Smooth muscle cell (in vitro differentiated cells): ENCODE measurements at regions not wholly inside any gene's neighbourhood (a gene's known extent, or its start where the extent isn't known, plus 50 kb on each side); places are given as distances from the start of the nearest gene placed in this dataset.

Source experiments
- DNase-seq: peaks from one replicate; lab custom pipeline; 2025; ENCODE audit not compliant: unreplicated experiment; lab: John Stamatoyannopoulos, UW
- H2AFZ ChIP-seq: fragments of 200-600 bp; sonication (generic); 2 replicates; pipeline ENCODE4 v1.6.0; 2016; ENCODE audit warnings: antibody characterized with exemption, low read depth, mild to moderate bottlenecking
- H3F3A ChIP-seq: fragments of 200-600 bp; sonication (generic); 2 replicates; pipeline ENCODE4 v1.6.0; 2017; ENCODE audit warnings: antibody characterized with exemption, low read depth
- H3K27ac ChIP-seq: fragments of 200-600 bp; sonication (generic); 2 replicates; pipeline ENCODE4 v1.5.1; 2016; ENCODE audit warnings: low read depth, mild to moderate bottlenecking
- H3K27me3 ChIP-seq: fragments of 200-600 bp; sonication (generic); 2 replicates; pipeline ENCODE4 v1.6.1; 2016; ENCODE audit warnings: low read depth, mild to moderate bottlenecking
- H3K36me3 ChIP-seq: fragments of 200-600 bp; sonication (generic); 2 replicates; pipeline ENCODE4 v1.5.1; 2016; ENCODE audit warnings: low read depth
- H3K4me1 ChIP-seq: fragments of 200-600 bp; sonication (generic); 2 replicates; pipeline ENCODE4 v1.5.1; 2016; ENCODE audit warnings: low read depth
- H3K4me2 ChIP-seq: fragments of 200-600 bp; sonication (generic); 2 replicates; pipeline ENCODE4 v1.6.0; 2016; ENCODE audit warnings: mild to moderate bottlenecking
- H3K4me3 ChIP-seq: fragments of 200-600 bp; sonication (generic); 2 replicates; pipeline ENCODE4 v1.5.1; 2016; ENCODE audit warnings: mild to moderate bottlenecking
- H3K79me2 ChIP-seq: fragments of 200-600 bp; sonication (generic); 2 replicates; pipeline ENCODE4 v1.6.0; 2016; ENCODE audit warnings: low read depth, mild to moderate bottlenecking
- H3K9ac ChIP-seq: fragments of 200-600 bp; sonication (generic); 2 replicates; pipeline ENCODE4 v1.6.0; 2016; ENCODE audit warnings: low read depth
- H3K9me3 ChIP-seq: fragments of 200-600 bp; sonication (generic); replicated peaks from 2 replicates; pipeline ENCODE4 v1.5.1; 2016; ENCODE audit warnings: low read depth
- H4K20me1 ChIP-seq: fragments of 200-600 bp; sonication (generic); 2 replicates; pipeline ENCODE4 v1.6.0; 2016; ENCODE audit warnings: low read depth
- CTCF ChIP-seq: fragments of 200-600 bp; sonication (generic); IDR thresholded peaks from 2 replicates; pipeline ENCODE4 v1.5.1; 2017; ENCODE audit warnings: borderline replicate concordance, mild to moderate bottlenecking, antibody characterized with exemption; ENCODE audit not compliant: insufficient read depth, poor library complexity, severe bottlenecking
- WGBS: methylation state at CpG from one replicate; pipeline ENCODE4 v1.1.7; 2016; ENCODE audit warnings: low lambda C conversion rate; 5-methylcytosine and 5-hydroxymethylcytosine counted together

DNA sequence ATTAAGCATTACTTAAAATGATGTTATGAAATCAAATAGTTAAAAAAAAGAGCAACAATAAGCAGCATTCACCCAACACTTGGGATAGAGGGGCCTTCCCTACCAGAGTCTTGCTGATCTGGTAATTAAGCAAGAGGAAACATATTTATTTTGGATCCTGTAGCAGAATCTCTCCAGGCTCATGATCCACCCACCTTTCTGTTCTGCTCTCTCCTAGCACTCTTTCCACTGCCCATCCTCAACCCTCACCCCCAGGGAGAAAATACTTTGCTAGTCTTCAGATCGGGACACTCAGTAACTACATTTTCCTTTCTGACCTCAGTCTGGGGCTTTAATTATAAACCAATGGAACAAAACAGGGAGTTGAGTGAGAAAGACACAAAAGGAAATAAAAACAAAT, 1541.9 kb downstream of the AACS start:
- H4K20me1 ChIP-seq: no peaks in the 10 kb centered on the region
- no peak overlapping the region for H3K4me2 ChIP-seq
- H3F3A ChIP-seq: no peaks in the 10 kb centered on the region
- H3K36me3 ChIP-seq: no peaks in the 10 kb centered on the region
- no peaks in the 10 kb centered on the region for H3K9me3 ChIP-seq
- no peaks in the 10 kb centered on the region for H3K79me2 ChIP-seq
- no peaks in the 10 kb centered on the region for H3K27me3 ChIP-seq
- H3K4me3 ChIP-seq: no peak overlapping the region
- no peaks in the 10 kb centered on the region for H3K4me1 ChIP-seq
- WGBS: 78% methylated on average over 1 of the region's 1 CpG
- H3K9ac ChIP-seq: no peak overlapping the region
- H2AFZ ChIP-seq: no peak overlapping the region
- H3K27ac ChIP-seq: no peak overlapping the region
- DNase-seq: no peak
- no peak for TF ChIP-seq CTCF

- no peak overlapping the region for H3K4me2 ChIP-seq
- 48% methylated on average over 1 of the region's 1 CpG for WGBS
- H3K4me1 ChIP-seq: no peaks in the 10 kb centered on the region
- no peaks in the 10 kb centered on the region for H3K9me3 ChIP-seq
- no peak for DNase-seq
- no peaks in the 10 kb centered on the region for H3F3A ChIP-seq
- no peak for TF ChIP-seq CTCF
- no peak overlapping the region for H3K4me3 ChIP-seq
- no peak overlapping the region for H2AFZ ChIP-seq
- no peaks in the 10 kb centered on the region for H3K36me3 ChIP-seq
- no peak overlapping the region for H3K9ac ChIP-seq
- no peaks in the 10 kb centered on the region for H3K27me3 ChIP-seq
- no peaks in the 10 kb centered on the region for H3K79me2 ChIP-seq
- no peak overlapping the region for H3K27ac ChIP-seq
- H4K20me1 ChIP-seq: no peaks in the 10 kb centered on the region
These were observed 1542.6 kb downstream of the AACS start for GRCh38 chr12:126607867-126608266.

GRCh38 chr12:126608607-126609175, 1543.5 kb downstream of the AACS start:
- no peaks in the 10 kb centered on the region for H3K36me3 ChIP-seq
- no peak overlapping the region for H2AFZ ChIP-seq
- no peak overlapping the region for H3K4me3 ChIP-seq
- whole genome bisulfite sequencing: 94% methylated on average over 2 of the region's 2 CpGs
- no peaks in the 10 kb centered on the region for H3K9me3 ChIP-seq
- no peaks in the 10 kb centered on the region for H3F3A ChIP-seq
- no peak overlapping the region for H3K27ac ChIP-seq
- no peaks in the 10 kb centered on the region for H4K20me1 ChIP-seq
- no peaks in the 10 kb centered on the region for H3K27me3 ChIP-seq
- H3K4me2 ChIP-seq: no peak overlapping the region
- no peak overlapping the region for H3K9ac ChIP-seq
- H3K79me2 ChIP-seq: no peaks in the 10 kb centered on the region
- no peak for TF ChIP-seq CTCF
- DNase-seq: no peak
- no peaks in the 10 kb centered on the region for H3K4me1 ChIP-seq

GRCh38 chr12:126616441-126616840, 1551.2 kb downstream of the AACS start:
- H3K9me3 ChIP-seq: no peaks in the 10 kb centered on the region

More at GRCh38 chr12:126616441-126616840, 1551.2 kb downstream of the AACS start:
- 96% methylated on average over 16 of the region's 16 CpGs for WGBS
- Histone ChIP-seq H3K4me2 (no peak overlapping the region), H2AFZ (no peak overlapping the region), H3K4me3 (no peak overlapping the region), H4K20me1 (no peaks in the 10 kb centered on the region), H3K79me2 (no peaks in the 10 kb centered on the region), H3F3A (no peaks in the 10 kb centered on the region), H3K4me1 (no peaks in the 10 kb centered on the region), H3K27ac (no peak overlapping the region), H3K27me3 (no peaks in the 10 kb centered on the region), H3K9ac (no peak overlapping the region), H3K36me3 (no peaks in the 10 kb centered on the region)
- no peak for DNase-seq
- TF ChIP-seq CTCF: no peak
